ENCODE measurements at regions not wholly inside any gene's neighbourhood (a gene's known extent, or its start where the extent isn't known, plus 50 kb on each side); places are given as distances from the start of the nearest gene placed in this dataset.

- H2AFZ ChIP-seq (ENCODE audit: insufficient read depth, low read depth, low read length, poor library complexity, severe bottlenecking), result no peak overlapping the region
- TF ChIP-seq CTCF (IDR thresholded peaks at IDR 0.05) (no peak), EZH2 (IDR thresholded peaks at IDR 0.05; ENCODE audit: borderline replicate concordance, insufficient read depth, low read depth, low read length, poor library complexity, severe bottlenecking) (no peak)
- H3K4me1 ChIP-seq (ENCODE audit: control insufficient read depth in 2 of 2, insufficient read depth in 2 of 2, low read length in 2 of 2), result no peaks in the 10 kb centered on the region
- peaks cover 2% of the 10 kb centered on the region for H3K27me3 Mint-ChIP-seq
- ATAC-seq (ENCODE audit: low read depth), result no peak
- intact Hi-C loops (cut with micrococcal nuclease), result no loop called here
- H3K27me3 ChIP-seq (replicated peaks in 1 of 4; ENCODE audit: control extremely low read depth in 1 of 4, control insufficient read depth in 3 of 4, insufficient read depth in 4 of 4, low read length in 3 of 4), result no peaks in the 10 kb centered on the region
- DNase-seq, result no peak
- no peak overlapping the region for H3K27ac Mint-ChIP-seq
- no peaks in the 10 kb centered on the region for H3K79me2 ChIP-seq (ENCODE audit: control insufficient read depth, insufficient read depth, low read length)
- ChIA-PET CTCF (no interaction called here), POLR2A (no interaction called here)
- H3K4me3 ChIP-seq (ENCODE audit: control extremely low read depth in 1 of 5, extremely low read depth in 1 of 5, insufficient read depth in 1 of 5, low read depth in 2 of 5, low read length in 4 of 5), result no peak overlapping the region
- no peaks in the 10 kb centered on the region for H3K9me3 Mint-ChIP-seq (ENCODE audit: insufficient read depth)
- H3K9ac ChIP-seq (ENCODE audit: low read length), result no peak overlapping the region
- no peaks in the 10 kb centered on the region for H3K9me3 ChIP-seq (ENCODE audit: control extremely low read depth in 1 of 3, control insufficient read depth in 2 of 3, insufficient read depth in 1 of 3, low read length in 2 of 3)
- H3K27ac ChIP-seq (ENCODE audit: low read length in 2 of 2), result no peak overlapping the region
- no peaks in the 10 kb centered on the region for H4K20me1 ChIP-seq (ENCODE audit: control insufficient read depth, insufficient read depth, low read length, poor library complexity, severe bottlenecking)
- H3K4me2 ChIP-seq (replicated peaks; ENCODE audit: low read depth, low read length, poor library complexity, severe bottlenecking), result no peak overlapping the region
- no peaks in the 10 kb centered on the region for H3K36me3 ChIP-seq (replicated peaks in 1 of 2; ENCODE audit: control extremely low read depth in 1 of 2, control insufficient read depth in 1 of 2, extremely low read depth in 1 of 2, insufficient read depth in 2 of 2, low read length in 1 of 2)
- H3K4me3 Mint-ChIP-seq, result no peak overlapping the region
- no CpG with 5 or more reads among the region's 3 CpGs for WGBS (ENCODE audit: insufficient coverage)
- H3K4me1 Mint-ChIP-seq, result no peaks in the 10 kb centered on the region
These were observed 108.6 kb upstream of the AADACL2 start for GRCh38 chr3:151625086-151625485.

- H3K4me1 ChIP-seq (ENCODE audit: control insufficient read depth in 2 of 2, insufficient read depth in 2 of 2, low read length in 2 of 2), result no peaks in the 10 kb centered on the region
- Mint-ChIP-seq H3K4me1 (no peaks in the 10 kb centered on the region), H3K4me3 (no peak overlapping the region), H3K27me3 (peaks cover 3% of the 10 kb centered on the region), H3K27ac (no peak overlapping the region), H3K9me3 (ENCODE audit: insufficient read depth) (no peaks in the 10 kb centered on the region)
- H3K27ac ChIP-seq (ENCODE audit: low read length in 2 of 2), result no peak overlapping the region
- no peak overlapping the region for H3K4me3 ChIP-seq (ENCODE audit: control extremely low read depth in 1 of 5, extremely low read depth in 1 of 5, insufficient read depth in 1 of 5, low read depth in 2 of 5, low read length in 4 of 5)
- H3K4me2 ChIP-seq (replicated peaks; ENCODE audit: low read depth, low read length, poor library complexity, severe bottlenecking), result no peak overlapping the region
- H3K36me3 ChIP-seq (replicated peaks in 1 of 2; ENCODE audit: control extremely low read depth in 1 of 2, control insufficient read depth in 1 of 2, extremely low read depth in 1 of 2, insufficient read depth in 2 of 2, low read length in 1 of 2), result no peaks in the 10 kb centered on the region
- intact Hi-C loops (cut with micrococcal nuclease), result no loop called here
- H3K79me2 ChIP-seq (ENCODE audit: control insufficient read depth, insufficient read depth, low read length), result no peaks in the 10 kb centered on the region
- DNase-seq (no peak), ATAC-seq (ENCODE audit: low read depth) (no peak)
- H2AFZ ChIP-seq (ENCODE audit: insufficient read depth, low read depth, low read length, poor library complexity, severe bottlenecking), result no peak overlapping the region
- no peaks in the 10 kb centered on the region for H4K20me1 ChIP-seq (ENCODE audit: control insufficient read depth, insufficient read depth, low read length, poor library complexity, severe bottlenecking)
- no peaks in the 10 kb centered on the region for H3K9me3 ChIP-seq (ENCODE audit: control extremely low read depth in 1 of 3, control insufficient read depth in 2 of 3, insufficient read depth in 1 of 3, low read length in 2 of 3)
- TF ChIP-seq CTCF (IDR thresholded peaks at IDR 0.05) (no peak), EZH2 (IDR thresholded peaks at IDR 0.05; ENCODE audit: borderline replicate concordance, insufficient read depth, low read depth, low read length, poor library complexity, severe bottlenecking) (no peak)
- no peaks in the 10 kb centered on the region for H3K27me3 ChIP-seq (replicated peaks in 1 of 4; ENCODE audit: control extremely low read depth in 1 of 4, control insufficient read depth in 3 of 4, insufficient read depth in 4 of 4, low read length in 3 of 4)
- ChIA-PET CTCF (no interaction called here), POLR2A (no interaction called here)
- H3K9ac ChIP-seq (ENCODE audit: low read length), result no peak overlapping the region
These were observed 113.7 kb upstream of the AADACL2 start for GRCh38 chr3:151620071-151620470.
